ENCODE measurements at regions not wholly inside any gene's neighbourhood (a gene's known extent, or its start where the extent isn't known, plus 50 kb on each side); places are given as distances from the start of the nearest gene placed in this dataset.

GRCh38 chr2:125681976-125682805, 973.8 kb upstream of the GYPC start:
- TF ChIP-seq POLR2A (IDR thresholded peaks at IDR 0.05; ENCODE audit: low read depth, low read length) = no peak
- no peak for TF ChIP-seq POLR2AphosphoS5 (IDR thresholded peaks at IDR 0.05; ENCODE audit: low read depth, low read length)
